Right atrium auricular region (tissue), 2 donors: ENCODE measurements at regions not wholly inside any gene's neighbourhood (a gene's known extent, or its start where the extent isn't known, plus 50 kb on each side); places are given as distances from the start of the nearest gene placed in this dataset.

ENCODE experiments used
- DNase-seq: peaks from one replicate; pipeline ENCODE4 v3.0.0-alpha.2; 2019; ENCODE audit warnings: low spot score
- H3K27ac ChIP-seq, 2 donors: fragments of 200-600 bp; sonication (generic); 1 replicate in 1 of 2; 2 replicates in 1 of 2; pipeline ENCODE4 v1.5.1; 2016 to 2019
- H3K27me3 ChIP-seq, 2 donors: fragments of 200-600 bp; sonication (generic); one replicate each; pipeline versions ENCODE4 v1.5.1 to v1.6.0; 2017 to 2019
- H3K36me3 ChIP-seq: fragments of 200-600 bp; sonication (generic); one replicate; pipeline ENCODE4 v1.5.1; 2016
- H3K4me1 ChIP-seq, 2 donors: fragments of 200-600 bp; sonication (generic); one replicate each; pipeline versions ENCODE4 v1.5.1 to v1.6.0; 2017 to 2019
- H3K4me3 ChIP-seq, 2 donors: fragments of 200-600 bp; sonication (generic); 1 replicate in 1 of 2; 2 replicates in 1 of 2; pipeline ENCODE4 v1.5.1; 2017 to 2019; ENCODE audit warnings: mild to moderate bottlenecking in 1 of 2, moderate library complexity in 1 of 2
- H3K9me3 ChIP-seq, 2 donors: fragments of 200-600 bp; sonication (generic); one replicate each; pipeline ENCODE4 v1.5.1; 2019
- CTCF ChIP-seq, 2 donors: fragments of 200-600 bp; sonication (generic); IDR thresholded peaks; one replicate each; pipeline ENCODE4 v1.5.1; 2019; ENCODE audit warnings: antibody characterized with exemption in 2 of 2

- no peaks in the 10 kb centered on the region for H3K36me3 ChIP-seq
- no peaks in the 10 kb centered on the region for H3K9me3 ChIP-seq
- no peak for TF ChIP-seq CTCF (IDR thresholded peaks at IDR 0.05)
- DNase-seq: no peak
- H3K4me1 ChIP-seq: peaks cover 0 to 13% of the 10 kb centered on the region in 2 donors
- H3K27ac ChIP-seq: no peak overlapping the region
- no peaks in the 10 kb centered on the region for H3K27me3 ChIP-seq
- H3K4me3 ChIP-seq: no peak overlapping the region
Observed at GRCh38 chr10:3419719-3420495, 247.3 kb upstream of the PITRM1 start.

- H3K4me3 ChIP-seq: no peak overlapping the region
- H3K27ac ChIP-seq: no peak overlapping the region
- H3K9me3 ChIP-seq: no peaks in the 10 kb centered on the region
- peaks cover 0 to 3% of the 10 kb centered on the region in 2 donors for H3K4me1 ChIP-seq
- H3K27me3 ChIP-seq: no peaks in the 10 kb centered on the region
- no peak for DNase-seq
- TF ChIP-seq CTCF (IDR thresholded peaks at IDR 0.05): no peak
- H3K36me3 ChIP-seq: no peaks in the 10 kb centered on the region
Observed at GRCh38 chr10:3418926-3419325, 246.3 kb upstream of the PITRM1 start.

GRCh38 chr10:3418041-3418754, 245.6 kb upstream of the PITRM1 start:
- H3K9me3 ChIP-seq: no peaks in the 10 kb centered on the region
- DNase-seq: no peak
- H3K36me3 ChIP-seq: no peaks in the 10 kb centered on the region
- H3K27ac ChIP-seq: no peak overlapping the region
- H3K4me3 ChIP-seq: no peak overlapping the region
- TF ChIP-seq CTCF (IDR thresholded peaks at IDR 0.05): no peak
- H3K27me3 ChIP-seq: no peaks in the 10 kb centered on the region
- H3K4me1 ChIP-seq: no peaks in the 10 kb centered on the region

- no peaks in the 10 kb centered on the region for H3K36me3 ChIP-seq
- DNase-seq: peak; percentile 34
- H3K4me3 ChIP-seq: no peak overlapping the region
- no peaks in the 10 kb centered on the region for H3K27me3 ChIP-seq
- no peak for TF ChIP-seq CTCF (IDR thresholded peaks at IDR 0.05)
- no peak overlapping the region for H3K27ac ChIP-seq
- H3K9me3 ChIP-seq: no peaks in the 10 kb centered on the region
- H3K4me1 ChIP-seq: no peaks in the 10 kb centered on the region
Observed at GRCh38 chr10:3417096-3417495, 244.5 kb upstream of the PITRM1 start.

- Histone ChIP-seq H3K9me3 (no peaks in the 10 kb centered on the region), H3K27ac (no peak overlapping the region), H3K36me3 (no peaks in the 10 kb centered on the region), H3K27me3 (no peaks in the 10 kb centered on the region), H3K4me3 (no peak overlapping the region), H3K4me1 (no peaks in the 10 kb centered on the region)
- DNase-seq: no peak
- no peak for TF ChIP-seq CTCF (IDR thresholded peaks at IDR 0.05)
Observed at GRCh38 chr10:3415878-3416605, 243.5 kb upstream of the PITRM1 start.
